ENCODE measurements at regions not wholly inside any gene's neighbourhood (a gene's known extent, or its start where the extent isn't known, plus 50 kb on each side); places are given as distances from the start of the nearest gene placed in this dataset.
"Not testable (repeated sequence)": the region's sequence is repeated elsewhere in the genome, so short reads cannot be mapped to it uniquely, and the experiment has no call there.

DNA sequence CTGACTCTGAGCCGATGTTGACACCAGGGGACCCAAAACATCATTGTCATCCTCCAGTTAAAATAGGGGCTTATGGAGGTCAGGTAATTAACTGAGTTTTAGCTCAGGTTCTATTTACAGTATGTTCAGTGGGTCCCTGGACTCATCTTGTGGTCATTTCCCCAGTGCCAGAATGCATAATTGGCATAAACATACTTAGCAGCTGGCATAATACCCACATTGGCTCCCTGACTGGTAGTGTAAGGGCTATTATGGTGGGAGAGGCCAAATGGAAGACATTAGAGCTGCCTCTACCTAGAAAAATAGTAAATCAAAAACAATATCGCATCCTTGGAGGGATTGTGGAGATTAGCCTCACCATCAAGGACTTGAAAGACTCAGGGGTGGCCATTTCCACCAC is 350.9 kb downstream of the C12orf75 start:
- H3K4me1 ChIP-seq (ENCODE audit: insufficient read depth, low read length) = no peaks in the 10 kb centered on the region
- ChIA-PET POLR2A (no interaction called here), CTCF (no interaction called here)
- Mint-ChIP-seq H3K27ac (no peak overlapping the region), H3K9me3 (peaks cover 3% of the 10 kb centered on the region), H3K36me3 (ENCODE audit: low read depth) (no peaks in the 10 kb centered on the region), H3K4me1 (ENCODE audit: low read depth) (no peaks in the 10 kb centered on the region), H3K27me3 (no peaks in the 10 kb centered on the region), H3K4me3 (no peak overlapping the region)
- no peak overlapping the region for H3K27ac ChIP-seq (ENCODE audit: low read depth in 1 of 2, low read length in 2 of 2)
- H3K36me3 ChIP-seq (ENCODE audit: insufficient read depth, low read length) = no peaks in the 10 kb centered on the region
- H3K4me3 ChIP-seq (ENCODE audit: low read length) = no peak overlapping the region
- no peaks in the 10 kb centered on the region for H3K9me3 ChIP-seq (ENCODE audit: control insufficient read depth in 1 of 2, insufficient read depth in 1 of 2, low read length in 2 of 2)
- TF ChIP-seq, protein P1, sequence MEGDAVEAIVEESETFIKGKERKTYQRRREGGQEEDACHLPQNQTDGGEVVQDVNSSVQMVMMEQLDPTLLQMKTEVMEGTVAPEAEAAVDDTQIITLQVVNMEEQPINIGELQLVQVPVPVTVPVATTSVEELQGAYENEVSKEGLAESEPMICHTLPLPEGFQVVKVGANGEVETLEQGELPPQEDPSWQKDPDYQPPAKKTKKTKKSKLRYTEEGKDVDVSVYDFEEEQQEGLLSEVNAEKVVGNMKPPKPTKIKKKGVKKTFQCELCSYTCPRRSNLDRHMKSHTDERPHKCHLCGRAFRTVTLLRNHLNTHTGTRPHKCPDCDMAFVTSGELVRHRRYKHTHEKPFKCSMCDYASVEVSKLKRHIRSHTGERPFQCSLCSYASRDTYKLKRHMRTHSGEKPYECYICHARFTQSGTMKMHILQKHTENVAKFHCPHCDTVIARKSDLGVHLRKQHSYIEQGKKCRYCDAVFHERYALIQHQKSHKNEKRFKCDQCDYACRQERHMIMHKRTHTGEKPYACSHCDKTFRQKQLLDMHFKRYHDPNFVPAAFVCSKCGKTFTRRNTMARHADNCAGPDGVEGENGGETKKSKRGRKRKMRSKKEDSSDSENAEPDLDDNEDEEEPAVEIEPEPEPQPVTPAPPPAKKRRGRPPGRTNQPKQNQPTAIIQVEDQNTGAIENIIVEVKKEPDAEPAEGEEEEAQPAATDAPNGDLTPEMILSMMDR (IDR thresholded peaks at IDR 0.05) = no peak
- ATAC-seq (ENCODE audit: poor library complexity) (no peak), DNase-seq (no peak)
- intact Hi-C loops (cut with DNase I, micrococcal nuclease) = no loop called here
- H3K27me3 ChIP-seq (ENCODE audit: control insufficient read depth in 1 of 2, insufficient read depth in 2 of 2, low read length in 2 of 2) = no peaks in the 10 kb centered on the region

DNA sequence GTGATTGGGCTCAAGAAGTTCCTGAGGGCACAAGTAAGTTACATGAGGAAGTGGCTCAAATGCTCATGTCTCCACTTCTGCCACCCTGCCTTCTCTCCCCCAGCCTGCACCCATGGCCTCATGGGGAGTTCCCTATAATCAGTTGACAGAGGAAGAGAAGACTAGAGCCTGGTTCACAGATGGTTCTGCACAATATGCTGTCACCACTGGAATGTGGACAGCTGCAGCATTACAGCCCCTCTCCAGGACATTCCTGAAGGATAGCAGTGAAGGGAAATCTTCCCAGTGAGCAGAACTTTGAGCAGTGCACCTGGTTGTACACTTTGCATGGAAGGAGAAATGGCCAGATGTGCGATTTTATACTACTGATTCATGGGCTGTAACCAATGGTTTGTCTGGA is 352.3 kb downstream of the C12orf75 start:
- H3K27ac ChIP-seq (ENCODE audit: low read depth in 1 of 2, low read length in 2 of 2); H3K27ac Mint-ChIP-seq; H3K4me1 Mint-ChIP-seq (ENCODE audit: low read depth); H3K4me1 ChIP-seq (ENCODE audit: insufficient read depth, low read length); H3K27me3 ChIP-seq (ENCODE audit: control insufficient read depth in 1 of 2, insufficient read depth in 2 of 2, low read length in 2 of 2); H3K36me3 ChIP-seq (ENCODE audit: insufficient read depth, low read length); H3K36me3 Mint-ChIP-seq (ENCODE audit: low read depth); ATAC-seq (ENCODE audit: poor library complexity); DNase-seq; H3K4me3 ChIP-seq (ENCODE audit: low read length); POLR2A ChIA-PET; intact Hi-C loops (cut with DNase I, micrococcal nuclease); H3K4me3 Mint-ChIP-seq; H3K27me3 Mint-ChIP-seq; H3K9me3 ChIP-seq (ENCODE audit: control insufficient read depth in 1 of 2, insufficient read depth in 1 of 2, low read length in 2 of 2); CTCF ChIA-PET; H3K9me3 Mint-ChIP-seq: not testable (repeated sequence)

DNA sequence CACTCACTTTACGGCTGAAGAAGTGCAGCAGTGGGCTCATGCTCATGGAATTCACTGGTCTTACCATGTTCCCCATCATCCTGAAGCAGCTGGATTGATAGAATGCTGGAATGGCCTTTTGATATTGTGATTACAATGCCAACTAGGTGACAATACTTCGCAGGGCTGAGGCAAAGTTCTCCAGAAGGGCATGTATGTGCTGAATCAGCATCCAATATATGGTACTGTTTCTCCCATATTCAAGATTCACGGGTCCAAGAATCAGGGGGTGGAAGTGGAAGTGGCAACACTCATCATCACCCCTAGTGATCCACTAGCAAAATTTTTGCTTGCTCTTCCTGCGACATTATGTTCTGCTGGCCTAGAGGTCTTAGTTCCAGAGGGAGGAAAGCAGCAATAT is 353.3 kb downstream of the C12orf75 start:
- CTCF ChIA-PET = not testable (repeated sequence)

DNA sequence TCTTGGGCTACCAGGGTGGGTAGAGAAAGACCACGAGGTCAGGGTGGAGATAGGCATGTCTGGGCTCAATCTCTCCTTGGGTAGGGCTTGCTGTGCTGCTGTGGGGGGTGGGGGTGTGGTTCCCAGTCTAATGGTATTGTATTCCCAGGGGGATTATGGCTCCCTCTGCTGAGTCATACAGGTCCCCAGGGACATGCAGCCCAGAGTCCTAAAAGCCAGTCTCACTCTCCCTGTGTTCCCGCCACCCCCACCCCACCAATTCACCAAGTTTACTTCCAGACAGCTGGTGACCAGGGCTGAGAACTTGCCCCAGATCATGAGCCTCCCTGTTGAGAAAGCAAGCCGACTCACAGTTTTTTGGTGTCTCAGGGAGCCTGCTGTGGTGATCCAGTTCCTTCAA is 367.6 kb downstream of the C12orf75 start:
- no peaks in the 10 kb centered on the region for H3K4me1 ChIP-seq (ENCODE audit: insufficient read depth, low read length)
- H3K27me3 Mint-ChIP-seq = peaks cover 18% of the 10 kb centered on the region
- H3K36me3 Mint-ChIP-seq (ENCODE audit: low read depth) = no peaks in the 10 kb centered on the region
- peaks cover 8% of the 10 kb centered on the region for H3K9me3 Mint-ChIP-seq
- no peak overlapping the region for H3K27ac ChIP-seq (ENCODE audit: low read depth in 1 of 2, low read length in 2 of 2)
- no peak overlapping the region for H3K4me3 ChIP-seq (ENCODE audit: low read length)
- no peaks in the 10 kb centered on the region for H3K36me3 ChIP-seq (ENCODE audit: insufficient read depth, low read length)
- H3K4me3 Mint-ChIP-seq = no peak overlapping the region
- POLR2A ChIA-PET = no interaction called here
- intact Hi-C loops (cut with DNase I, micrococcal nuclease) = no loop called here
- H3K27me3 ChIP-seq (ENCODE audit: control insufficient read depth in 1 of 2, insufficient read depth in 2 of 2, low read length in 2 of 2) = peaks cover 0 to 4% of the 10 kb centered on the region in 2 experiments
- TF ChIP-seq, protein P1 (IDR thresholded peaks at IDR 0.05) = no peak
- H3K27ac Mint-ChIP-seq = no peak overlapping the region
- no peak for DNase-seq
- H3K9me3 ChIP-seq (ENCODE audit: control insufficient read depth in 1 of 2, insufficient read depth in 1 of 2, low read length in 2 of 2) = peaks cover 0 to 4% of the 10 kb centered on the region in 2 experiments
- no peaks in the 10 kb centered on the region for H3K4me1 Mint-ChIP-seq (ENCODE audit: low read depth)
- CTCF ChIA-PET = no interaction called here
- ATAC-seq (ENCODE audit: poor library complexity) = no peak

More for the DNA sequence above, 353.3 kb downstream of the C12orf75 start:
- H3K4me1 ChIP-seq (ENCODE audit: insufficient read depth, low read length); POLR2A ChIA-PET; H3K4me1 Mint-ChIP-seq (ENCODE audit: low read depth); H3K27me3 Mint-ChIP-seq; H3K36me3 Mint-ChIP-seq (ENCODE audit: low read depth); H3K4me3 ChIP-seq (ENCODE audit: low read length); intact Hi-C loops (cut with DNase I, micrococcal nuclease); H3K9me3 ChIP-seq (ENCODE audit: control insufficient read depth in 1 of 2, insufficient read depth in 1 of 2, low read length in 2 of 2); H3K27me3 ChIP-seq (ENCODE audit: control insufficient read depth in 1 of 2, insufficient read depth in 2 of 2, low read length in 2 of 2); DNase-seq; ATAC-seq (ENCODE audit: poor library complexity); H3K9me3 Mint-ChIP-seq; H3K4me3 Mint-ChIP-seq; H3K27ac Mint-ChIP-seq; H3K36me3 ChIP-seq (ENCODE audit: insufficient read depth, low read length); H3K27ac ChIP-seq (ENCODE audit: low read depth in 1 of 2, low read length in 2 of 2): not testable (repeated sequence)

Data from CD4-positive, alpha-beta T cell (primary cell).